ENCODE measurements at regions not wholly inside any gene's neighbourhood (a gene's known extent, or its start where the extent isn't known, plus 50 kb on each side); places are given as distances from the start of the nearest gene placed in this dataset.
"Not testable (repeated sequence)": the region's sequence is repeated elsewhere in the genome, so short reads cannot be mapped to it uniquely, and the experiment has no call there.

- DNase-seq: no peak
Observed at GRCh38 chr22:47504962-47505361, 742.5 kb downstream of the TBC1D22A start.

- DNase-seq: no peak
Observed at GRCh38 chr22:47498969-47499495, 736.6 kb downstream of the TBC1D22A start.

GRCh38 chr22:47497666-47498065 is 735.2 kb downstream of the TBC1D22A start:
- no peak for DNase-seq

- no peak for DNase-seq
Observed at GRCh38 chr22:47495110-47495509, 732.7 kb downstream of the TBC1D22A start.

- DNase-seq: not testable (repeated sequence)
Observed at GRCh38 chr22:47488131-47488530, 725.7 kb downstream of the TBC1D22A start.

GRCh38 chr22:47486569-47487312 is 724.3 kb downstream of the TBC1D22A start:
- no peak for DNase-seq

GRCh38 chr22:47484960-47485569 is 722.6 kb downstream of the TBC1D22A start:
- DNase-seq: no peak

- no peak for DNase-seq
Observed at GRCh38 chr22:47476231-47476630, 713.8 kb downstream of the TBC1D22A start.

- no peak for DNase-seq
Observed at GRCh38 chr22:47474895-47475294, 712.4 kb downstream of the TBC1D22A start.

- DNase-seq: no peak
Observed at GRCh38 chr22:47474464-47474863, 712.0 kb downstream of the TBC1D22A start.

- DNase-seq: no peak
Observed at GRCh38 chr22:47472636-47473035, 710.2 kb downstream of the TBC1D22A start.

GRCh38 chr22:47471406-47471805 is 709.0 kb downstream of the TBC1D22A start:
- DNase-seq: no peak

- DNase-seq: no peak
Observed at GRCh38 chr22:47465809-47466208, 703.4 kb downstream of the TBC1D22A start.

- no peak for DNase-seq
Observed at GRCh38 chr22:47465222-47465621, 702.8 kb downstream of the TBC1D22A start.

GRCh38 chr22:47463220-47463619 is 700.8 kb downstream of the TBC1D22A start:
- DNase-seq: no peak

GRCh38 chr22:47460861-47461260 is 698.4 kb downstream of the TBC1D22A start:
- DNase-seq: no peak

GRCh38 chr22:47460176-47460575 is 697.7 kb downstream of the TBC1D22A start:
- DNase-seq: no peak

- no peak for DNase-seq
Observed at GRCh38 chr22:47458348-47458747, 695.9 kb downstream of the TBC1D22A start.

- DNase-seq: no peak
Observed at GRCh38 chr22:47457509-47458300, 695.3 kb downstream of the TBC1D22A start.

- no peak for DNase-seq
Observed at GRCh38 chr22:47457021-47457420, 694.6 kb downstream of the TBC1D22A start.

GRCh38 chr22:47456031-47456430 is 693.6 kb downstream of the TBC1D22A start:
- DNase-seq: no peak

GRCh38 chr22:47453049-47453448 is 690.6 kb downstream of the TBC1D22A start:
- no peak for DNase-seq

- DNase-seq: no peak
Observed at GRCh38 chr22:47452184-47452583, 689.7 kb downstream of the TBC1D22A start.
